GM23338 (cell line): ENCODE measurements at regions not wholly inside any gene's neighbourhood (a gene's known extent, or its start where the extent isn't known, plus 50 kb on each side); places are given as distances from the start of the nearest gene placed in this dataset.

Experiments
- ATAC-seq: fragments of 200-7000 bp; cut with Tn5 transposase; 3 replicates; pipeline ENCODE4 v1.9.1; 2020
- DNase-seq: peaks from one replicate; pipeline ENCODE4 v3.0.0-alpha.2; 2015; ENCODE audit warnings: low spot score
- H2AFZ ChIP-seq: fragments of 200-600 bp; sonication (generic); 2 replicates; pipeline ENCODE4 v1.8.0; 2016; ENCODE audit warnings: antibody characterized with exemption, mild to moderate bottlenecking, moderate library complexity
- H3F3A ChIP-seq: fragments of 200-600 bp; sonication (generic); replicated peaks from 2 replicates; pipeline ENCODE4 v1.8.0; 2017; ENCODE audit warnings: antibody characterized with exemption, mixed run types, low read depth
- H3K27ac ChIP-seq: fragments of 200-600 bp; sonication (generic); 2 replicates; pipeline ENCODE4 v1.6.1; 2016; ENCODE audit warnings: low read depth
- H3K27me3 ChIP-seq: fragments of 200-600 bp; sonication (generic); 2 replicates; pipeline ENCODE4 v1.8.0; 2016; ENCODE audit warnings: mild to moderate bottlenecking, mixed run types, moderate library complexity; ENCODE audit not compliant: insufficient read depth
- H3K36me3 ChIP-seq: fragments of 200-600 bp; sonication (generic); 2 replicates; pipeline ENCODE4 v1.8.0; 2016; ENCODE audit warnings: mild to moderate bottlenecking; ENCODE audit not compliant: insufficient read depth
- H3K4me1 ChIP-seq: fragments of 200-600 bp; sonication (generic); 2 replicates; pipeline ENCODE4 v1.8.0; 2016; ENCODE audit warnings: mild to moderate bottlenecking, moderate library complexity; ENCODE audit not compliant: insufficient read depth
- H3K4me2 ChIP-seq: fragments of 200-600 bp; sonication (generic); 2 replicates; pipeline ENCODE4 v1.7.1; 2017; ENCODE audit warnings: mixed run types
- H3K4me3 ChIP-seq: fragments of 200-600 bp; sonication (generic); 2 replicates; pipeline ENCODE4 v1.6.1; 2016; ENCODE audit warnings: mixed run types
- H3K79me2 ChIP-seq: fragments of 200-600 bp; sonication (generic); replicated peaks from 2 replicates; pipeline ENCODE4 v1.8.0; 2017; ENCODE audit warnings: mild to moderate bottlenecking; ENCODE audit not compliant: insufficient read depth
- H3K9me2 ChIP-seq: fragments of 200-600 bp; sonication (generic); 2 replicates; pipeline ENCODE4 v1.8.0; 2017; ENCODE audit not compliant: insufficient read depth
- H4K20me1 ChIP-seq: fragments of 200-600 bp; sonication (generic); replicated peaks from 2 replicates; pipeline ENCODE4 v1.8.0; 2017; ENCODE audit warnings: mild to moderate bottlenecking; ENCODE audit not compliant: insufficient read depth
- H3K27ac Mint-ChIP-seq: 2 replicates; pipeline ENCODE4 v1.8.0; 2020; ENCODE audit warnings: inconsistent platforms, mild to moderate bottlenecking, moderate library complexity, mixed read lengths
- H3K27me3 Mint-ChIP-seq: 3 replicates; pipeline ENCODE4 v1.8.0; 2022; ENCODE audit warnings: low read depth, mild to moderate bottlenecking, moderate library complexity, mixed read lengths, inconsistent platforms; ENCODE audit not compliant: insufficient read depth, poor library complexity
- H3K36me3 Mint-ChIP-seq: 3 replicates; pipeline ENCODE4 v1.8.0; 2021; ENCODE audit warnings: low read depth, mild to moderate bottlenecking, inconsistent platforms, moderate library complexity, mixed read lengths
- H3K4me1 Mint-ChIP-seq: 3 replicates; pipeline ENCODE4 v1.8.0; 2020; ENCODE audit warnings: mild to moderate bottlenecking, inconsistent platforms, mixed read lengths
- H3K4me3 Mint-ChIP-seq: 3 replicates; pipeline ENCODE4 v1.8.0; 2021; ENCODE audit warnings: moderate library complexity, mild to moderate bottlenecking, inconsistent platforms, mixed read lengths
- H3K9me3 Mint-ChIP-seq: 3 replicates; pipeline ENCODE4 v1.8.0; 2020; ENCODE audit warnings: moderate library complexity, mild to moderate bottlenecking, inconsistent platforms, mixed read lengths
- CREB1 ChIP-seq: fragments of 250-450 bp; sonication (Bioruptor Pico); IDR thresholded peaks from 2 replicates; pipeline ENCODE4 v1.5.0; 2020; ENCODE audit warnings: low read depth, mild to moderate bottlenecking, moderate library complexity
- CTCF ChIP-seq, 2 experiments: fragments of 200-600 bp in 1 of 2; sonication (generic) in 1 of 2; conservative IDR thresholded peaks; 2 replicates each; pipeline versions ENCODE4 v1.5.1 to v1.6.1; 2016 to 2017; ENCODE audit warnings: antibody characterized with exemption in 2 of 2, low read depth in 2 of 2, mild to moderate bottlenecking in 2 of 2, moderate library complexity in 1 of 2
- ETS1 ChIP-seq: IDR thresholded peaks from 2 replicates; pipeline ENCODE4 v1.6.1; 2016; ENCODE audit warnings: antibody characterized with exemption
- EZH2 ChIP-seq: fragments of 200-600 bp; sonication (generic); IDR thresholded peaks from one replicate; pipeline ENCODE4 v1.8.0; 2017; ENCODE audit warnings: antibody characterized with exemption, mild to moderate bottlenecking, low read depth; ENCODE audit not compliant: unreplicated experiment
- JUNB ChIP-seq: IDR thresholded peaks from one replicate; pipeline ENCODE4 v1.6.1; 2016; ENCODE audit warnings: antibody characterized with exemption; ENCODE audit not compliant: unreplicated experiment
- NANOG ChIP-seq: IDR thresholded peaks from 2 replicates; pipeline ENCODE4 v1.6.1; 2016; ENCODE audit warnings: antibody characterized with exemption, borderline replicate concordance
- REST ChIP-seq: IDR thresholded peaks from one replicate; pipeline ENCODE4 v1.6.1; 2018; ENCODE audit warnings: antibody characterized with exemption; ENCODE audit not compliant: unreplicated experiment
- STAT1 ChIP-seq: IDR thresholded peaks from one replicate; pipeline ENCODE4 v1.6.1; 2016; ENCODE audit warnings: antibody characterized with exemption; ENCODE audit not compliant: unreplicated experiment
- ZNF114 ChIP-seq: fragments of 250-450 bp; sonication (Bioruptor Pico); IDR thresholded peaks from 2 replicates; pipeline ENCODE4 v1.5.0; 2020; ENCODE audit warnings: mild to moderate bottlenecking, moderate library complexity
- ZNF331 ChIP-seq: fragments of 250-450 bp; sonication (Bioruptor Pico); IDR thresholded peaks from 2 replicates; pipeline ENCODE4 v1.5.0; 2020; ENCODE audit warnings: low read depth, mild to moderate bottlenecking, moderate library complexity
- ZNF462 ChIP-seq: fragments of 250-450 bp; sonication (Bioruptor Pico); IDR thresholded peaks from 2 replicates; pipeline ENCODE4 v1.5.0; 2020; ENCODE audit warnings: mild to moderate bottlenecking, moderate library complexity

GRCh38 chr4:111068883-111069282 lies 446.0 kb upstream of the PITX2 start (continued):
- TF ChIP-seq ZNF462 (no peak), ETS1 (no peak)

GRCh38 chr4:111070390-111070789 lies 447.5 kb upstream of the PITX2 start:
- H3K4me1 ChIP-seq = no peaks in the 10 kb centered on the region
- TF ChIP-seq CTCF (conservative IDR thresholded peaks at IDR 0.05; ENCODE audit: low read depth in 2 of 2) (no peak), ZNF331 (no peak), ZNF114 (CRISPR knock-in tag) (no peak), CREB1 (CRISPR knock-in tag) (no peak), STAT1 (no peak), NANOG (no peak), EZH2 (no peak), ETS1 (no peak), REST (no peak), JUNB (no peak)

More at GRCh38 chr4:111070390-111070789, 447.5 kb upstream of the PITX2 start:
- no peaks in the 10 kb centered on the region; the same call in 1 of the 2 replicates for H3K9me2 ChIP-seq
- Mint-ChIP-seq H3K9me3 (peaks cover 4% of the 10 kb centered on the region; the same call in 2 of the 3 replicates), H3K4me3 (no peak overlapping the region), H3K4me1 (no peaks in the 10 kb centered on the region; the same call in 2 of the 3 replicates), H3K27ac (no peak overlapping the region), H3K36me3 (no peaks in the 10 kb centered on the region; the same call in 2 of the 3 replicates), H3K27me3 (no peaks in the 10 kb centered on the region)
- no peaks in the 10 kb centered on the region for H3K36me3 ChIP-seq
- no peaks in the 10 kb centered on the region for H3F3A ChIP-seq
- no peak overlapping the region for H3K4me2 ChIP-seq
- DNase-seq (no peak), ATAC-seq (no peak)
- H2AFZ ChIP-seq = no peak overlapping the region
- no peaks in the 10 kb centered on the region for H3K79me2 ChIP-seq
- no peak overlapping the region for H3K27ac ChIP-seq
- no peaks in the 10 kb centered on the region for H3K27me3 ChIP-seq
- no peaks in the 10 kb centered on the region for H4K20me1 ChIP-seq
- H3K4me3 ChIP-seq = no peak overlapping the region
